ENCODE measurements at regions not wholly inside any gene's neighbourhood (a gene's known extent, or its start where the extent isn't known, plus 50 kb on each side); places are given as distances from the start of the nearest gene placed in this dataset.

DNA sequence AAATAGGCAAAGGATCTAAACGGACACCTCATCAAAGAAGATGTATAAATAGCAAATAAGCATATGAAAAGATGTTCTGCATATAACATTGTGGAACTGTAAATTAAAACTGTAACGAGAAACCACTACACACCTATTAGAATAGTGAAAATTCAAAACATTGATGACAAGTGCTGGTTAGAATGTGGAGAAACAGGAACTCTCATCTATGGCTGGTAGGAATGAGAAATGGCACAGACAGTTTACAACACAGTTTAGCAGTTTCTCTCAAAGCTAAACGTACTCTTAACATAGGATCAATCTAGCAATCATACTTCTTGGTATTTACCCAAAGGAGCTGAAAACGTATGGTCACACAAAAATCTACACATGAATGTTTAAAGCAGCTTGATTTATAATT, 126.2 kb downstream of the TRIB2 start:
- CTCF ChIA-PET, result no interaction called here
- H2AFZ ChIP-seq (ENCODE audit: control insufficient read depth, low read depth, low read length), result no peak overlapping the region
- no peaks in the 10 kb centered on the region for H3K9me3 ChIP-seq (replicated peaks; ENCODE audit: control insufficient read depth, insufficient read depth, low read length)
- SMC1A ChIA-PET (ENCODE audit: uncharacterized antibody, unreplicated experiment), result no interaction called here
- POLR2A ChIA-PET, result no interaction called here
- peaks cover 0 to 2% of the 10 kb centered on the region in 2 experiments; a peak in 1 of 4 replicates for H3K27me3 ChIP-seq (replicated peaks in 1 of 2; ENCODE audit: control insufficient read depth in 2 of 2, insufficient read depth in 2 of 2, low read length in 1 of 2)
- TF ChIP-seq BCL11A (IDR thresholded peaks at IDR 0.05; ENCODE audit: low read depth, low read length) (no peak), ZBED1 (IDR thresholded peaks at IDR 0.05; ENCODE audit: borderline replicate concordance) (no peak), MYC (IDR thresholded peaks at IDR 0.05; ENCODE audit: insufficient read depth, insufficient read length, insufficient replicate concordance, low read length, severe bottlenecking) (no peak), ZNF207 (IDR thresholded peaks at IDR 0.05; ENCODE audit: borderline replicate concordance) (no peak), RELA (IDR thresholded peaks at IDR 0.05; ENCODE audit: borderline replicate concordance, partially characterized antibody) (no peak), SPI1 (IDR thresholded peaks at IDR 0.05; ENCODE audit: borderline replicate concordance, insufficient read depth, low read depth, low read length) (no peak), MEF2B (IDR thresholded peaks at IDR 0.05; ENCODE audit: partially characterized antibody, poor library complexity, severe bottlenecking) (no peak), NR2F1 (conservative IDR thresholded peaks at IDR 0.05) (no peak), RAD21 (IDR thresholded peaks at IDR 0.05; ENCODE audit: insufficient read depth, low read depth, low read length) (no peak), ASH2L (IDR thresholded peaks at IDR 0.05; ENCODE audit: borderline replicate concordance, low read depth) (no peak)
- TF ChIP-seq, protein P1, sequence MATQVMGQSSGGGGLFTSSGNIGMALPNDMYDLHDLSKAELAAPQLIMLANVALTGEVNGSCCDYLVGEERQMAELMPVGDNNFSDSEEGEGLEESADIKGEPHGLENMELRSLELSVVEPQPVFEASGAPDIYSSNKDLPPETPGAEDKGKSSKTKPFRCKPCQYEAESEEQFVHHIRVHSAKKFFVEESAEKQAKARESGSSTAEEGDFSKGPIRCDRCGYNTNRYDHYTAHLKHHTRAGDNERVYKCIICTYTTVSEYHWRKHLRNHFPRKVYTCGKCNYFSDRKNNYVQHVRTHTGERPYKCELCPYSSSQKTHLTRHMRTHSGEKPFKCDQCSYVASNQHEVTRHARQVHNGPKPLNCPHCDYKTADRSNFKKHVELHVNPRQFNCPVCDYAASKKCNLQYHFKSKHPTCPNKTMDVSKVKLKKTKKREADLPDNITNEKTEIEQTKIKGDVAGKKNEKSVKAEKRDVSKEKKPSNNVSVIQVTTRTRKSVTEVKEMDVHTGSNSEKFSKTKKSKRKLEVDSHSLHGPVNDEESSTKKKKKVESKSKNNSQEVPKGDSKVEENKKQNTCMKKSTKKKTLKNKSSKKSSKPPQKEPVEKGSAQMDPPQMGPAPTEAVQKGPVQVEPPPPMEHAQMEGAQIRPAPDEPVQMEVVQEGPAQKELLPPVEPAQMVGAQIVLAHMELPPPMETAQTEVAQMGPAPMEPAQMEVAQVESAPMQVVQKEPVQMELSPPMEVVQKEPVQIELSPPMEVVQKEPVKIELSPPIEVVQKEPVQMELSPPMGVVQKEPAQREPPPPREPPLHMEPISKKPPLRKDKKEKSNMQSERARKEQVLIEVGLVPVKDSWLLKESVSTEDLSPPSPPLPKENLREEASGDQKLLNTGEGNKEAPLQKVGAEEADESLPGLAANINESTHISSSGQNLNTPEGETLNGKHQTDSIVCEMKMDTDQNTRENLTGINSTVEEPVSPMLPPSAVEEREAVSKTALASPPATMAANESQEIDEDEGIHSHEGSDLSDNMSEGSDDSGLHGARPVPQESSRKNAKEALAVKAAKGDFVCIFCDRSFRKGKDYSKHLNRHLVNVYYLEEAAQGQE (IDR thresholded peaks at IDR 0.05; ENCODE audit: low read depth, low read length), result no peak
- TF ChIP-seq, protein P2, sequence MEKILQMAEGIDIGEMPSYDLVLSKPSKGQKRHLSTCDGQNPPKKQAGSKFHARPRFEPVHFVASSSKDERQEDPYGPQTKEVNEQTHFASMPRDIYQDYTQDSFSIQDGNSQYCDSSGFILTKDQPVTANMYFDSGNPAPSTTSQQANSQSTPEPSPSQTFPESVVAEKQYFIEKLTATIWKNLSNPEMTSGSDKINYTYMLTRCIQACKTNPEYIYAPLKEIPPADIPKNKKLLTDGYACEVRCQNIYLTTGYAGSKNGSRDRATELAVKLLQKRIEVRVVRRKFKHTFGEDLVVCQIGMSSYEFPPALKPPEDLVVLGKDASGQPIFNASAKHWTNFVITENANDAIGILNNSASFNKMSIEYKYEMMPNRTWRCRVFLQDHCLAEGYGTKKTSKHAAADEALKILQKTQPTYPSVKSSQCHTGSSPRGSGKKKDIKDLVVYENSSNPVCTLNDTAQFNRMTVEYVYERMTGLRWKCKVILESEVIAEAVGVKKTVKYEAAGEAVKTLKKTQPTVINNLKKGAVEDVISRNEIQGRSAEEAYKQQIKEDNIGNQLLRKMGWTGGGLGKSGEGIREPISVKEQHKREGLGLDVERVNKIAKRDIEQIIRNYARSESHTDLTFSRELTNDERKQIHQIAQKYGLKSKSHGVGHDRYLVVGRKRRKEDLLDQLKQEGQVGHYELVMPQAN (conservative IDR thresholded peaks at IDR 0.05), result no peak
- TF ChIP-seq, protein P3, sequence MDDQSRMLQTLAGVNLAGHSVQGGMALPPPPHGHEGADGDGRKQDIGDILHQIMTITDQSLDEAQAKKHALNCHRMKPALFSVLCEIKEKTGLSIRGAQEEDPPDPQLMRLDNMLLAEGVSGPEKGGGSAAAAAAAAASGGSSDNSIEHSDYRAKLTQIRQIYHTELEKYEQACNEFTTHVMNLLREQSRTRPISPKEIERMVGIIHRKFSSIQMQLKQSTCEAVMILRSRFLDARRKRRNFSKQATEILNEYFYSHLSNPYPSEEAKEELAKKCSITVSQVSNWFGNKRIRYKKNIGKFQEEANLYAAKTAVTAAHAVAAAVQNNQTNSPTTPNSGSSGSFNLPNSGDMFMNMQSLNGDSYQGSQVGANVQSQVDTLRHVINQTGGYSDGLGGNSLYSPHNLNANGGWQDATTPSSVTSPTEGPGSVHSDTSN (IDR thresholded peaks at IDR 0.05; ENCODE audit: insufficient replicate concordance, low read depth, low read length), result no peak
- in situ Hi-C loops (cut with MboI), result no loop called here
- DNase-seq (ENCODE audit: low read depth, low spot score) (no peak), ATAC-seq (no peak), FAIRE-seq (no peak)
- BruUV-seq (replicated peaks), result no TSS peak
- H3K27ac ChIP-seq (ENCODE audit: control insufficient read depth, insufficient read depth), result no peak overlapping the region
- H3K4me1 ChIP-seq (ENCODE audit: control insufficient read depth, insufficient read depth, low read length), result no peaks in the 10 kb centered on the region
- no peak overlapping the region for H3K4me2 ChIP-seq (ENCODE audit: control insufficient read depth, insufficient read depth)
- H3K9ac ChIP-seq (ENCODE audit: control insufficient read depth, insufficient read depth, low read length), result no peak overlapping the region
- H3K36me3 ChIP-seq (ENCODE audit: control insufficient read depth in 2 of 2, insufficient read depth in 2 of 2, low read length in 1 of 2), result no peaks in the 10 kb centered on the region
- 20% methylated on average over 4 of the region's 4 CpGs for WGBS (ENCODE audit: insufficient coverage, insufficient replicate concordance, low lambda C conversion rate, missing lambda C conversion rate)
- H3K79me2 ChIP-seq (ENCODE audit: control insufficient read depth, insufficient read depth, low read length), result no peaks in the 10 kb centered on the region
- H3K4me3 ChIP-seq, result no peak overlapping the region
- H4K20me1 ChIP-seq (ENCODE audit: control insufficient read depth, insufficient read depth), result no peaks in the 10 kb centered on the region
- intact Hi-C loops (cut with micrococcal nuclease; ENCODE audit: unreplicated experiment), result no loop called here
- RAD21 ChIA-PET (ENCODE audit: unreplicated experiment), result no interaction called here
